NT2/D1 (cell line): ENCODE measurements at regions not wholly inside any gene's neighbourhood (a gene's known extent, or its start where the extent isn't known, plus 50 kb on each side); places are given as distances from the start of the nearest gene placed in this dataset.

Experiments
- YY1 ChIP-seq: IDR thresholded peaks from 2 replicates; pipeline ENCODE4 v1.6.1; 2011; ENCODE audit not compliant: insufficient read length, insufficient read depth
- ZNF274 ChIP-seq: IDR thresholded peaks from 2 replicates; pipeline ENCODE4 v1.6.1; 2011; ENCODE audit warnings: mild to moderate bottlenecking, low read depth, low read length

GRCh38 chr2:45329045-45329677 lies 281.9 kb downstream of the SRBD1 start:
- TF ChIP-seq YY1 (no peak), ZNF274 (no peak)
